GM23248 (cell line): ENCODE measurements at regions not wholly inside any gene's neighbourhood (a gene's known extent, or its start where the extent isn't known, plus 50 kb on each side); places are given as distances from the start of the nearest gene placed in this dataset.

ENCODE experiments used
- DNase-seq: peaks from one replicate; pipeline ENCODE4 v3.0.0-alpha.2; 2015
- H2AFZ ChIP-seq: fragments of 200-600 bp; sonication (generic); 2 replicates; pipeline ENCODE4 v1.6.1; 2016; ENCODE audit warnings: antibody characterized with exemption
- H3F3A ChIP-seq: fragments of 200-600 bp; sonication (generic); 2 replicates; pipeline ENCODE4 v1.6.1; 2016; ENCODE audit warnings: mild to moderate bottlenecking, antibody characterized with exemption, mixed run types; ENCODE audit not compliant: insufficient read depth
- H3K27ac ChIP-seq: fragments of 200-600 bp; sonication (generic); 2 replicates; pipeline ENCODE4 v1.5.1; 2016; ENCODE audit warnings: mild to moderate bottlenecking
- H3K27me3 ChIP-seq: fragments of 200-600 bp; sonication (generic); replicated peaks from 2 replicates; pipeline ENCODE4 v1.6.1; 2016; ENCODE audit warnings: mild to moderate bottlenecking; ENCODE audit not compliant: insufficient read depth
- H3K36me3 ChIP-seq: fragments of 200-600 bp; sonication (generic); 2 replicates; pipeline ENCODE4 v1.6.1; 2016; ENCODE audit warnings: low read depth, mild to moderate bottlenecking
- H3K4me1 ChIP-seq: fragments of 200-600 bp; sonication (generic); 2 replicates; pipeline ENCODE4 v1.6.1; 2016; ENCODE audit warnings: mild to moderate bottlenecking; ENCODE audit not compliant: insufficient read depth
- H3K4me2 ChIP-seq: fragments of 200-600 bp; sonication (generic); one replicate; pipeline ENCODE4 v1.6.1; 2016; ENCODE audit warnings: mild to moderate bottlenecking; ENCODE audit not compliant: unreplicated experiment
- H3K4me3 ChIP-seq: fragments of 200-600 bp; sonication (generic); 2 replicates; pipeline ENCODE4 v1.5.1; 2016; ENCODE audit warnings: mild to moderate bottlenecking
- H3K79me2 ChIP-seq: fragments of 200-600 bp; sonication (generic); 2 replicates; pipeline ENCODE4 v1.6.1; 2016; ENCODE audit warnings: mild to moderate bottlenecking; ENCODE audit not compliant: insufficient read depth
- H3K9ac ChIP-seq: fragments of 200-600 bp; sonication (generic); 2 replicates; pipeline ENCODE4 v1.6.1; 2016; ENCODE audit warnings: mild to moderate bottlenecking
- H3K9me2 ChIP-seq: fragments of 200-600 bp; sonication (generic); 2 replicates; pipeline ENCODE4 v1.6.1; 2016; ENCODE audit warnings: mixed run types, mild to moderate bottlenecking, moderate library complexity; ENCODE audit not compliant: insufficient read depth
- H3K9me3 ChIP-seq: fragments of 200-600 bp; sonication (generic); one replicate; pipeline ENCODE4 v1.6.1; 2017; ENCODE audit warnings: low read depth
- H4K20me1 ChIP-seq: fragments of 200-600 bp; sonication (generic); 2 replicates; pipeline ENCODE4 v1.6.0; 2016; ENCODE audit not compliant: insufficient read depth
- EZH2 ChIP-seq: fragments of 200-600 bp; sonication (generic); IDR thresholded peaks from 2 replicates; pipeline ENCODE4 v1.6.1; 2018; ENCODE audit warnings: antibody characterized with exemption, mild to moderate bottlenecking; ENCODE audit not compliant: insufficient read depth, poor library complexity, severe bottlenecking
- EZH2phosphoT487 ChIP-seq: fragments of 200-600 bp; sonication (generic); IDR thresholded peaks from 2 replicates; pipeline ENCODE4 v1.6.1; 2018; ENCODE audit warnings: antibody characterized with exemption, moderate library complexity, mild to moderate bottlenecking, low read depth; ENCODE audit not compliant: insufficient read depth
- WGBS, 2 experiments: methylation state at CpG; one replicate each; pipeline ENCODE4 v1.1.6; 2015 to 2017; ENCODE audit warnings: low lambda C conversion rate in 2 of 2, low coverage in 1 of 2; ENCODE audit errors: missing lambda C conversion rate in 2 of 2; 5-methylcytosine and 5-hydroxymethylcytosine counted together
- in situ Hi-C: fragments of 300-500 bp; cut with MboI; formaldehyde crosslinking; loops from 2 replicates; pipeline ENCODE4 v1.15.0; 2020

DNA sequence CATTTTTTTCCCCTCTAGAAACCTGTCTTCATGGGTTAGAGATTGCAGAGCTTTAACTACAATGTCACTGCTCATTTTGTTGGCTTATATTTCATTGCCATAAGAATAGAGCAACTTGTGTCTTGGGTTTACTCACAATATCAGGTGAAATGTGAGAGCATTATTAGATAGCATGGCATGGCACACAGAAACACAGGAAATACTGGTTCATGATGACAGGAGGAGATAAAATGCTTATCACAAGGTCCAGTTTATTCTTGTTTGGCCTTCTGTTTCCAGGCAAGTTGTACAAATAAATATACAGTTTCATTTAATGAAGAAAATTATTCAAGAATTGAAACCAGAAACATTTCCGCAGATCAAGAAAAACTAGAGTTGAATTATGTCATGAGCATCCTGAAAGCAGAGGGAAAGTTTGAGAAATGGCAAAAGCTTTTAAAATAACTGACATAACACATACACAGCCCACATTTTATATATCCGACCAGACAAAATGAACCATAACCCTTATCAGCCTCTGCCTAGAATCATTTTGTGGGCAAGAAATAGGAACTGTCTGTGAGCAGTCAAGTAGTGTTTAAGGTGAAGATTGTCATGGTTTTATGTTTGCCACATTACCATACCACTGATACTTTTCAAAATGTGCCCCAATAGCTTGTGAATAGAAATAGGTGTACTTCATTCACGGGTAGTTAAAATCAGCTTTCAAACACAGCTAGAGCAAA lies 297.9 kb upstream of the ARGLU1 start:
- Histone ChIP-seq H3F3A (no peaks in the 10 kb centered on the region), H3K4me3 (no peak overlapping the region), H3K27me3 (no peaks in the 10 kb centered on the region), H3K9ac (no peak overlapping the region), H3K9me2 (no peaks in the 10 kb centered on the region), H3K4me2 (no peak overlapping the region), H4K20me1 (no peaks in the 10 kb centered on the region), H3K27ac (no peak overlapping the region), H3K36me3 (no peaks in the 10 kb centered on the region), H3K9me3 (no peaks in the 10 kb centered on the region), H2AFZ (no peak overlapping the region), H3K79me2 (no peaks in the 10 kb centered on the region), H3K4me1 (no peaks in the 10 kb centered on the region)
- DNase-seq: no peak
- 34 to 43% methylated on average over 3 of the region's 3 CpGs for WGBS, 2 experiments
- in situ Hi-C loops: no loop called here
- TF ChIP-seq EZH2 (no peak), EZH2phosphoT487 (no peak)

DNA sequence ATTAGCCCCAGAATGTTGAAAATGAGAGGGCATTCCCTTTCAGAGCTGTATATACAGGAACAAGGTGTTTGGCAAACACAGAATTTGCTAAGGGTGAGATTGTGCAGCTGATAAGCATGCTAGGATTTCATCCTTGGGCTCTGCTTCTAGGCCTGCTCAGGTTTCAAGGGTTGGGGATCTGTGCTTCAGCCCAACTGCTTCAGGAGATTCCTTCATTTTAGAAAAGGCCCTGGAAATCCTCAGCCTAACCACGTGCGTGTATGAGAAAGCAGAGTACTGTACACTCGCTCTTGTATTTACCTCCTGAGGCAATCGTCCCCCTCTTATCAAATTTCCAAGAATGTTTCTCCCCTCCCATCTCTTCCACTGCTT lies 291.6 kb upstream of the ARGLU1 start:
- no peak overlapping the region for H3K9ac ChIP-seq
- H3K4me1 ChIP-seq: no peaks in the 10 kb centered on the region
- no peaks in the 10 kb centered on the region for H4K20me1 ChIP-seq
- H3K9me3 ChIP-seq: no peaks in the 10 kb centered on the region
- in situ Hi-C loops: no loop called here
- H3K79me2 ChIP-seq: no peaks in the 10 kb centered on the region
- no peaks in the 10 kb centered on the region for H3K36me3 ChIP-seq
- no peak for DNase-seq
- H3K27ac ChIP-seq: no peak overlapping the region
- no peaks in the 10 kb centered on the region for H3K9me2 ChIP-seq
- H3K27me3 ChIP-seq: no peaks in the 10 kb centered on the region
- H3K4me3 ChIP-seq: no peak overlapping the region
- 38 to 44% methylated on average over 4 of the region's 4 CpGs for WGBS, 2 experiments
- no peak overlapping the region for H3K4me2 ChIP-seq
- no peak for TF ChIP-seq EZH2
- no peak for TF ChIP-seq EZH2phosphoT487
- no peak overlapping the region for H2AFZ ChIP-seq
- no peaks in the 10 kb centered on the region for H3F3A ChIP-seq

GRCh38 chr13:106858903-106859532 lies 291.1 kb upstream of the ARGLU1 start:
- DNase-seq: no peak
- Histone ChIP-seq H3K4me3 (no peak overlapping the region), H2AFZ (no peak overlapping the region), H3K27ac (no peak overlapping the region), H3K27me3 (no peaks in the 10 kb centered on the region), H3K36me3 (no peaks in the 10 kb centered on the region), H3K9me3 (no peaks in the 10 kb centered on the region), H3K4me1 (no peaks in the 10 kb centered on the region), H3F3A (no peaks in the 10 kb centered on the region), H3K9ac (no peak overlapping the region), H4K20me1 (no peaks in the 10 kb centered on the region), H3K4me2 (no peak overlapping the region), H3K9me2 (no peaks in the 10 kb centered on the region), H3K79me2 (no peaks in the 10 kb centered on the region)
- TF ChIP-seq EZH2 (no peak), EZH2phosphoT487 (no peak)
- 30 to 34% methylated on average over 12 of the region's 12 CpGs for WGBS, 2 experiments
- in situ Hi-C loops: no loop called here

- Histone ChIP-seq H4K20me1 (no peaks in the 10 kb centered on the region), H3K9me2 (no peaks in the 10 kb centered on the region), H3K79me2 (no peaks in the 10 kb centered on the region), H3K9ac (no peak overlapping the region), H3K4me1 (no peaks in the 10 kb centered on the region), H3K36me3 (no peaks in the 10 kb centered on the region), H3K4me2 (no peak overlapping the region), H3K9me3 (no peaks in the 10 kb centered on the region), H2AFZ (no peak overlapping the region), H3K27me3 (no peaks in the 10 kb centered on the region), H3F3A (no peaks in the 10 kb centered on the region), H3K4me3 (no peak overlapping the region), H3K27ac (no peak overlapping the region)
- TF ChIP-seq EZH2phosphoT487: no peak
- in situ Hi-C loops: no loop called here
- 25 to 28% methylated on average over 8 of the region's 8 CpGs for WGBS, 2 experiments
- no peak for DNase-seq
Observed at GRCh38 chr13:106852436-106852835, 284.5 kb upstream of the ARGLU1 start.
